ENCODE measurements at regions not wholly inside any gene's neighbourhood (a gene's known extent, or its start where the extent isn't known, plus 50 kb on each side); places are given as distances from the start of the nearest gene placed in this dataset.
"Not testable (repeated sequence)": the region's sequence is repeated elsewhere in the genome, so short reads cannot be mapped to it uniquely, and the experiment has no call there.

DNA sequence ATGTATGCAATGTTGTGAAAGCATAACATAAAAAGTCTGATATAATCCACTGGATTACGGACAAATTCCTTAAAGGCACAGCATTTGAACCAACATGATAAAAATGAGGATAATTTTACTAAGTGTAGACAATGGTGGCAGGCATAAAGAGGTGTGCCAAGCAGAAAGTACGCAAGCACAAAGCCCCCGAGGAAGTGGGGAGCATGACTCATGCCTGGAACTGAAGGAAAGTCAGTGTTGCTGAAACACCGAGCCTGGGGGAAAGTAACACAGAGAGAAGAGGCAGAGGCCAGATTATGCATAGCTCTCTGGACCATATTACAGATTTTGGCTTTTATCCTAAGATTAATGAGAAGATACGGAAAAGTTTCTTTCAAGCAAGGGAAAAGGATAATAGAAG is 490.0 kb upstream of the PHF14 start:
- DNase-seq, result no peak

DNA sequence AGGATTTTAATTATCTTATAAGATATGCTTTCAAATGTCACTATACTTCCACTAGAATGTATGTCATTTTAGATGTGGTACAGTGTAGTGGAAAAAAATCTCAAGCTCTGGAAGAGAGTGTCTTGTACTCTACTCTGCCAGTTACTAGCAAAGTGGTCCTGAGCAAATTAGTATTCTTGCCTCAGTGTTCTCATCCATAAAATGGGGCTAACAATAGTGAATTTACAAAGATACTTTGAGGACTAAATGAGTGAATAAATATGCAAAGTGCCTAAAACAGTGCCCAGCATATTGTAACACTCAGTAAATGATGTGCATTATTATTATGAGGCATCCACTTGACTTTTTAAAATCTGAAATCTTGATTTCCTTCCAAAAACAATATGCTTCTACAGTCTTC is 488.9 kb upstream of the PHF14 start:
- no peak for DNase-seq

DNA sequence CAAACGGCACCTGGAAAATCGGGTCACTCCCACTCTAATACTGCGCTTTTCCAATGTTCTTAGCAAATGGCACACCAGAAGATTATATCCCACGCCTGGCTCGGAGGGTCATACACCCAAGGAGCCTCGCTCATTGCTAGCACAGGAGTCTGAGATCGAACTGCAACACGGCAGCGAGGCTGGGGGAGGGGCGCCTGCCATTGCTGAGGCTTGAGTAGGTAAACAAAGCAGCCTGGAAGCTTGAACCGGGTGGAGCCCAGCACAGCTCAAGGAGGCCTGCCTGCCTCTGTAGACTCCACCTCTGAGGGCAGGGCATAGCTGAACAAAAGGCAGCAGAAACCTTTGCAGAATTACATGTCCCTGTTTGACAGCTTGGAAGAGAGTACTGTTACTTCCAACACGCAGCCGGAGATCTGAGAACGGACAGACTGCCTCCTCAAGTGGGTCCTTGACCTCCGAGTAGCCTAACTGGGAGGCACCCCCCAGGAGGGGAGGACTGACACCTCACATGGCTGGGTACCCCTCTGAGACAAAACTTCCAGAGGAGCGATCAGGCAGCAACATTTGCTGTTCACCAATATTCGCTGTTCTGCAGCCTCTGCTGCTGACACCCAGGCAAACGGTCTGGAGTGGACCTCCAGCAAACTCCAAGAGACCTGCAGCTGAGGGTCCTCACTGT is 472.3 kb upstream of the PHF14 start:
- not testable (repeated sequence) for DNase-seq

DNA sequence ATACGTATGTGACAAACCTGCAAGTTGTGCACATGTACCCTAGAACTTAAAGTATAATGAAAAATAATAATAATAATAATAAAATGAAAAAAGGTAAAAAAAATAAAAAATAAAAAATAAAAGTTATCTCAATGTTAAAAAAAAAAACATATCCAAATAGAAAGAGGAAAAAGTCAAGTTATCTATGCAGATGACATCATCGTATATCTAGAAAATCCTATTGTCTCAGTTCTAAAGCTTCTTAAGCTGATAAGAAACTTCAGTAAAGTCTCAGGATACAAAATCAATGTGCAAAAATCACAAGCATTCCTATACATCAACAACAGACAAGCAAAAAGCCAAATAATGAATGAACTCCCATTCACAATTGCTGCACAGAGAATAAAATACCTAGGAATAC is 466.6 kb upstream of the PHF14 start:
- no peak for DNase-seq

DNA sequence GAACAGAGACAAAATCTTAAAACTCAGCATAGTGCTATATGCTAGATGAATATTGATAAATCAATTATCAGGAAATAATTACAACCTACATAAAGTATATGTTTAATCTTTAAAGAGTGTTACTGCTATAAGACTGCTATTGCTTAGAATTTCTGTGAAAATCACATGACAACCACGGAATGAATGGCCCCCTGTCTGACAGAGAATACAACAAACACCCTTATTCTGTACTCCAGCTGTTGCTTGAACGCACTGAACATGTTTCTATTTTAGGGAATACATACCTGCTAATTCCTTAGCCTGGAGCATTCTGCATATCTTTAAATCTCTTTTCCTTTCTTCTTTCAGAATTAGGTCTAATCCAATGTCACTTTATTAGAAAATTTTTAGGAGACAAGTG is 452.4 kb upstream of the PHF14 start:
- DNase-seq, result no peak

DNA sequence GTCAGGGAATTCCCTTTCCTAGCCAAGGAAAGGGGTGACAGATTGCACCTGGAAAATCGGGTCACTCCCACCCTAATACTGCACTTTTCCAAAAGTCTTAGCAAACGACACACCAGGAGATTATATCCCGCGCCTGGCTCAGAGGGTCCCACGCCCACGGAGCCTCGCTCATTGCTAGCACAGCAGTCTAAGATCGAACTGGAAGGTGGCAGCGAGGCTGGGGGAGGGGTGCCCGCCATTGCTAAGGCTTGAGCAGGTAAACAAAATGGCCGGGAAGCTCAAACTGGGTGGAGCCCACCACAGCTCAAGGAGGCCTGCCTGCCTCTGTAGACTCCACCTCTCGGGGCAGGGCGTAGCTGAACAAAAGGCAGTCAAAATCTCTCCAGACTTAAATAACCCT is 440.2 kb upstream of the PHF14 start:
- not testable (repeated sequence) for DNase-seq

DNA sequence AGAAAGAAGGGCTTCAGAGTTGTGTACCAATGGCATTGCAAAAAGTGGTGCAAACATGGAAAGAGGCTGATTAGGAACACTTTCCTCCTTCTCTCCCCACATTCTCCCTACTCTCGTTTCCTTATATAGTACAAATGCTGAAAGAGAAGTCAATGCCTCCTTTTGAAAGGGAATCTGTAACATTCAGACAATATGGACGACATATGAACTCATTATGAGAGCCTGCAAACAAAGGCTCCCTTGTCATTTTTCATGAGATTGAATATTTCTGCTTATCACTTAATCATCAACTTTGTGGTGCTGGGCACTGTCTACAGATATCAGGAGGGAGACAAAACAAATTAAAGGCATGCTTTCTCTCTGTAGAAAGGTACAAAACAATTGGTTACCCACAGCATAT is 437.1 kb upstream of the PHF14 start:
- no peak for DNase-seq

DNA sequence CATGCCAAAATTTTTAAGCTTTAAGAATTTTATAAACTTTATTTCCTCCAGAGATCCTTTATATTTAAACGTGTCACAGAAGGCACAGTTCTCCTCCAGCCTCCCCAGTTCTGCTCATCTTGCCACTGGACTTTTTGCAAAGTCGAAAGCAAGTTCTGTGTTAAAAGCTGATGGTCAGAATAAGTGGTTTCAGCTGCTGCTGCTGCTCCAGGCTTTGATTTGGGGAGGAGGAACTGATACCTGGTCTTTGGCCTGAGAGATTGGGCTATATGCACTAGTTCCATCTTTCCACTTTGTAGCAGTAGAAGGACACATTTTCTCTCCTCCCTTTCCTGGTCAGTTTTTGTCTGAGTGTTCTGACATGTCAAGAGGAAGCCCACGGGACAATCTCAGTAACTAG is 435.9 kb upstream of the PHF14 start:
- DNase-seq, result no peak

DNA sequence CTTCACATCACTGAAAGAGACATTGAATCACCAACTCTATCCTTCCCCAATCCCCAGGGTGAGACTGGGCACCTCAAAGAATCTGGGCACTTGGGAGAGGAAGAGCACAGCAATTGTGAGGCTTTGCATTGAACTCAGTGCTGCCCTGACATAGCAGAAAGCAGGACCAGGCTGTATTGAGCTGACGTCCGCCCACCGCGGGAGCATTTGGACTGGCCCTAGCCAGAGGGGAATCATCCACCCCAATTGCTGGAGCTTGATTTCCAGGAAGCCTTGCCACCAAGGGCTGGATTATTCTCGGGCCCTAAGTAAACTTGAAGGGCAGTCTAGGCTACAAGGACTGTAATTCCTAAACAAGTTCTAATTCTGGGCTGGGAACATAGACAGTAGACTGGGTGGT is 416.3 kb upstream of the PHF14 start:
- no peak for DNase-seq

DNA sequence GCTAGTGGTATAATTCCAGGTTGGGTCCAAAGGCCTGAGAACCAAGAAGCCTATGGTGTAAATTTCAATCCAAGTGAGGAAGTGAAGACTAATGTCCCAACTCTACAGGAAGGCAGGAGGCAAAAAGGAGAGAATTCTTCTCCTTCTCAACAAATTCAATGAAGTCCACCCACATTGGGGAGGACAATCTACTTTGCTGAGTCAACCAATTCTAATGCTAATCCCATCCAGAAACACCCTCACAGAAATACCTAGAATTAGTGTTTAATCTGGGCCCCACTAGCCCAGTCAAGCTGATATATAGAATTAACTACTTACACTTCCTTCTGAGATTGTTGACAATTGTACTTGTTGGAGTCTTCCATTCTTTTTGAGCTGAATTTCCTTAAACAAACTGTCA is 413.2 kb upstream of the PHF14 start:
- DNase-seq, result no peak

DNA sequence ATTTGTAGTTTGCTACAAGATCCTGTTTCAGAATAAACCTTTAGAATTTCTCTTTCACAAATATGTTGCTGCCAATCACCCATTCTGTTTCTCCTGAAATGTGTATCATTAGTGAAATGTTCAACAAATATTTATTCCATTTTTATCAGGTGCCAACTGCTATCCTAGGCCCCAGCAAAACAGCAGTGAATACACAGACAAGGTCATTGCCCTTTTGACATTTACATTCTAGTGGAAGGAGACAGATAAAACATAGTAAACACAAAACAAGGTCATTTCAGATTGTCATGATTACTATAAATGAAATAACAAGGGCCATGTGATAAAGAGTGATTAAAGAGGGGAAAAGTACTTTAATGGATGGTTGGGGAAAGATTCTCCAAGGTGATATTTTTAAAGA is 404.8 kb upstream of the PHF14 start:
- DNase-seq, result no peak

DNA sequence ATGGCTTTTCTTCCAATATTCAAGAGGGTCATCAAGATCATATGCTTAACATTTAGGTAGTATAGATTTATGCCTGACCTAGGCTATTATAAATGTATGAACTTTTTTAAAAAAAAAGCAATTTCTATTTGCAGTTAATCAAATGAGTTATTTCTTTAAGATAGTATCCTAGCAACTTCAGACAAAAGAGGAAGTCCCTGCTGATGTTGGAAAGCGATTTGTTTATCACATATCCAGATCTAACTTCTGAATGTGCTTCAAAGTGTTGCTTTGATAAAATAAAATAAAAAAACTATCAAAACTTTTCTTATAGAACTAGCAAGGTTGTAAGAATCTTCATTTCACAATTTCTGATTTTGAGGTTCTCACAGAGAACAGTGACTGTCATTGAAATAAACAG is 401.9 kb upstream of the PHF14 start:
- no peak for DNase-seq

DNA sequence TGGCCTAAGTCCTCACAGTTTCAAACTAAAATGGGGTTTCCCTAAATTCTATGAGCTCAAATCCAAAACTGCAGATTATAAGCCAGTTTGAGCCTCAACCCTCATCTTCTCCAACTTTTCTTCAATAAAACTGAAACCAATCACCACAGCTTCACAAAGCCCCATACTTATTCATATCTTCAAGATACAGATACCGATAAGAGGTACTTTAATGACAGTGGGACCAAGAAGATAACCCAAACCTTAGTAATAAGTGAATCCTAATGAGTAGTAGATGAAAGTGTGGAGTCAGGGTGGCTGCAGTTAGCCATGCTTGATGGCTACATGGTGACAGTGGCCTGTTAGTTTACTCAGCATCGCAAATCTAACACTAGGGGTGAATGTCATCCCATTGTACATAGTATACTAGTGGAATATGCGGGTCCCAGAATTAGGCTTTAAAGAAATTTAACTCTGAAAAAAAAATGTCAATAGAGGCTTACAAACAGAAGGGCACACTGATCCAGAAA is 395.8 kb upstream of the PHF14 start:
- DNase-seq, result no peak

DNA sequence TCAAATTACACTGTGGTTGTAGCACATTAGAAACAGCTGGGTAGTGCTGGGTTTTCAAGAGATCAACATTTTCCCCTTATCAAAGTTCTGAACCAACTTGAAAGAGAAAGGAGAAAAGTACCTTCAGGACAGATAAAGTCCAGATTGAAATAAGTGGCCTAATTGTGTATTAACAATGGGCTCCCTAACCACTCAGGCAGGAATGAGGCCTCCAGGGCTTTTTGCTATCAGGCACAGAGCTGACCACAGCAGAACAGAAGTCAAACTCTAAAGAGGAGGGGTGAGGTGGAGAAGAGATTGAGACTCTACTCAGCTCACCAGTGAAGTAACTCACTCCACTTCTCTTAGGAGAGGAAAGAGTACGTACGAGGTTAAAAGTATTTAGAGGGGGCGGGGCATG is 394.1 kb upstream of the PHF14 start:
- no peak for DNase-seq

DNA sequence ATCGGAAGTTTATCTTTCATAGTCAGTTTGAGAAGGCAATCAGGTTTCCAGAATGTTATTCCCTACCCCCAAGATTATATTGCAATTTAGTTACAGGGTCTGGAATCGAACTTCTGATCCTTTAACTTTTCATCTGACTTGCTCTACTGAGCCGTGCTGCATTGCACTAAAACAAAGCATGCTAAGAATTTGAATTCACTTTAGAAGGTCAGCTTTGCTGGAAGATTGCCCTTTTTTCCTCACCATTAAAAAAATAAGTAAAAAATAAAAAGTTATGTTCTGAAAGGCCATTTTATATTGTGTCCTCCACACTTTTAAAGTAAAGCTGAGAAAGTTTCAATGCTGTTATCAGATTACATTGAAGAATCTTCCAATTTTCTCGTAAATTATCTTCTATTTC is 388.8 kb upstream of the PHF14 start:
- DNase-seq, result no peak

DNA sequence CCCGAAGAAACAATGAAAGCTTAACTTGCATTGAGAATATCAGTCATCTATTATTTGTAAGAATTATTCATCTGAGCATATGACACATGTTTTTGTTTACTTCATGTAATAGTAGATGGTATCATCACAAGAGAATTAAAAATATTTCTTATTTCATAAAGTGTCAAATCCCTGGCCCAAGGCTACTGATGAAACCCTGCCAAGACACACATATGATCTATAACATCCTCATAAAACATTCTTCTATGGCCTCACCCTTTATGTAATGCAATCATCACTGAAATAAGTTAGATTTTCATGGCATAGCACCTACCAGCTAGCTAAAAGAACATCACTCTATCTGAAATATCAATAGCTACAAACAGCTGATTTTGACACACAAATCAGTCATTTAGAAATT is 385.6 kb upstream of the PHF14 start:
- no peak for DNase-seq

DNA sequence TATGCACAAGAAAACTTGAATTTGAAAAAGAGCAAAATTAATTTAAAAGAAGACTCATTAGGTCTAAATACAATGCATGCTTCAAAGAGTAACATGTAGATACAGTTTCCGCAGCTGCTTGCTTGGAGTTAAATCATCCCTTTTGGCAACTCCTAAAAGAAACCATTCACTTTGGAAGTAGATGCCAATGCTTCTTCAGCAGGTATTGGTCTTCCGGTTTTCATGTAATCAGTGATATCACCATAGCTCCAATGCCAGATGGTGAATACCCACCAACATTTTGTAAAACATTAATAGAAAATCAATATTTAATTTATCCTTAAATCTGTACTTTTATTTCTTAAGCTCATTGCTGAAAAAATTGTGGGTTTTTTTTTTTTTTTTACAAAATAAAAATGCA is 381.1 kb upstream of the PHF14 start:
- no peak for DNase-seq

DNA sequence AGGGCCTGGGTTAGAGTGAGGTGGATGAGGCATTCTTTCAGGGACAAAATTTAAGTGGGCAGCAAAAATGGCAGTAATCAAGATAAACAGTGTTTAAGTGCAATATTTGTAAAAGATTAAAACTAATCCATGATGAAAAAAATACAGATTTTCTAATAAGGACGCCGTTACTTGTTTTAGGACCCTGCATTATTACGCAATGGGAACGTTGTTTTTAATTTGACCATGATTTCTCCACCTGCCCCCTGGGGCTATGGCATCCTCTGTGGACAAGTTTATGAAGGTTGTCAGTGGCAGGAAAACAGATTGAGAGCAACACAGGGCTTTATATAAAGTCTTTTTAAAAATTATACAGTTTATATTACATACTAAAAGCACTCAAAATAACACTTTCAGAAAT is 380.6 kb upstream of the PHF14 start:
- DNase-seq, result no peak

DNA sequence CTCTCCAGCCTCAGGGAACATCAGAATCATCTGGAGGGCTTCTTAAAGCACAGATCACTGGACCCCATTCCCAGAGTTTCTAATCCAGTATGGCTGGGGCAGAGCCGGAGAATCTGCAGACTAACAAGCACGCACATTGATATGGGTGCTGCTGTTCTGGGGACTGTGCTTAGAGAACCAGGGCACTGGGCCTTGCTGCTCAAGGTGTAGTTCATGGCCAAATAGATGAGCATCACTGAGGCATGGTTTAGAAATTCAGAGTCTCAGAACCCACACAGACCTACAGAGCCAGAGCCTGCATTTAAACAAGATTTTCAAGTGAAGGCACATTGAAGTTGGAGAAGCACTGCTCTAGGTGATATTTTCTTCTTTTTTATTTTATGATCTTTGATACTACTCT is 376.8 kb upstream of the PHF14 start:
- DNase-seq, result no peak

DNA sequence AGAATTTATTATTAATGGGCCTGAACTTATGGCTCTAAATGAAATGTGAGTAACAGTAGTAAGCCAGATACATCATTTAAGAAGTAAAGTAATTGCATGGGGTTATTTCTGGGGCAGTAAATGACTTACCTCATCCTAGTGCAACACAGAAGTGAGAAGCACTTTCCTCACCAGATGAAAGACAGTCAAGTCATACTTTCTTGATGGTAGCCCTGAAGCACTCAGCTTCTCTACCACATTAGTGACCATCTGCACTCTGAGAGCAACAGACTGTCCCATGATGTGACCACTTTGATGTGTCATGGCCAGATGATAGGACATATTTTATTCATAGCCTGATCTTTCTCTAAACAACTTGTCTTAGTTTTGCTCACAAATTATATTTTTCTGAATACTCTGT is 369.5 kb upstream of the PHF14 start:
- no peak for DNase-seq

DNA sequence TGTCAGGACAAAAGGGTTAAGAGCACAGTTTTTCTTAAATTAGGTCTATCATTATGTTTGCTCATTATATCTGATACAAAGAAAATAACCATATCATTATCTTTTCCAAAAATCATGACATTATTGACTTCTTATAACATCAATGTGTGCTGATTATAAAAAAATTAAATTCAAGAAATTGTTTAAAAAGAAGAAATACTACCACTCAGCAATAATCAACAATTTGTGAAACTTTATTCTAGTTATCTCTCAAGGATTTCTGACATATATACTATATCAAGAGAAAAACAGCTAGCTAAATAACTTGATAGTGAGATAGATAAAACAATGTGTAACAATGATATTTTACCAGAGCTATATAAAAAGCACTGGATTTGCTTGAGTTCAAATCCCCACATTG is 360.7 kb upstream of the PHF14 start:
- DNase-seq, result no peak

DNA sequence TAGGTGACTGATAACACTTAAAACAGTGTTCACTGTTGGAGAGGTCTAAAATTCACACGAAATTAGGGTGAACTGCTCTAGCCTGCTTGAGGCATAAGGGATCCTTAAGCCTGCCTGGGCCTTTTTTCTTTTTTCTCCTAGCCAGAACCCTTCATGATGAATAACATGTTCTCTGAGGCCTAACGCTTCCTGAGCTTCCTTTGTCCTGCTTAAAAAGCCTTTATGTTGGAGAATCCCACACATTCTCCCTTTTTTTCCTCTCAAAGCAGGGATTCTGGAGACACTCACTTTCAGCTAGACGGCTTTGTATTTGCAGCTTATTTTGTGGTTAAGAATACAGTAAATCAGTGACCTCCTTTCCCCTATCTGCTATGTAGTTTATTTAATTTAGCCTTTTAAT is 354.7 kb upstream of the PHF14 start:
- no peak for DNase-seq

DNA sequence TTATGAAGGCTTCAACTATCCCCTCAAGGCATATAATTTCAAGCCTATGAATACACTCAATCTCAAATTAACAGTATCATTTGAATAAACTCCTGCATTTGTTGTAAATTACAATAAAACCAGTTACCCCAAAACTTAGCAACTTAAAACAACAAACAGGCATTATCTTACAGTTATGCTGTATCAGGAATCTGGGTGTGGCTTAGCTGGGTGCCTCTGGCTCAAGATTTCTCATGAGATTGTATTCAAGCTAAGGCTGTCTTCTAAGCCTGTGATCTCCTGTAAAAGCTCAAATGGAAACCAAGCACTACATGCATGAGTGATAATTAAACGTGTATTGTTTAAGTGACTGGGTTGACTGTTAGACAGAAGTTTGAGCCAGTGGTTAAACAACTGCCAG is 341.0 kb upstream of the PHF14 start:
- DNase-seq, result no peak

DNA sequence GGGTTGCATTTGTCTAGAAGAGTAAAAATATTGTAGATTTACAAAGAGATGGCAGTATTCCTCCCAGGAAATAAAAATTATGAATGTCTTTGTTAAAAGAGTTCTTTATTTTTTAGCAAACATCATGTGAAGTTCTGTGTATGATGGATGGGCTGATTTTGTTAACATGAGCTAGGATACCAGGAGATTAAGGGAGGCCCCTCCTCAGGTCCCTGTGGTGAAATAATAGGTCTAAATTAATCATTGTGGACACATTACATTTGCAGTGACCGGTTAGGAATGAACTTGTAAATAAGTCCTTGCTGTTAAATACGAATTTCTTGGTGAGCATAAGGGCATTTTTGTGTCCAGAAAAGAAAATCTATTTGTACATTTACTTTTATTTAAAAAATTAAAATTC is 339.4 kb upstream of the PHF14 start:
- no peak for DNase-seq

DNA sequence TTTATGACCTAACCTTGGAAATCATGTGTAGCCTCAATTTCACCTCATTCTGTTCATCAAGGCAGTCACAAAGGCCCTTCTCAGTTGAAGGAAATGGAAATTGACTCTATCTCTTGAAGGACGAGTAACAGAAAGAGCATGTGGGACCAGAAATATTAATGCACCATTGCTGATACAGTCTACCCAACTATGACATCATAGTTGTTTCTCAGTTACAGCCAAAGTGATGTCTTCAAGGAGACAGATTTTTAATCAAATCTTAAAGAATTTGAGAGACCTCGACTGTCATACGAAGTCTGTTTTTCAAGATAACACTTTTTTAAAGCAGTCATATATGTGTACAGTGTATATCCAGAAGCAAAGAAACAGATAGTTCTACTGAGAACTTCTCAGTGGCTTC is 335.7 kb upstream of the PHF14 start:
- DNase-seq, result no peak

DNA sequence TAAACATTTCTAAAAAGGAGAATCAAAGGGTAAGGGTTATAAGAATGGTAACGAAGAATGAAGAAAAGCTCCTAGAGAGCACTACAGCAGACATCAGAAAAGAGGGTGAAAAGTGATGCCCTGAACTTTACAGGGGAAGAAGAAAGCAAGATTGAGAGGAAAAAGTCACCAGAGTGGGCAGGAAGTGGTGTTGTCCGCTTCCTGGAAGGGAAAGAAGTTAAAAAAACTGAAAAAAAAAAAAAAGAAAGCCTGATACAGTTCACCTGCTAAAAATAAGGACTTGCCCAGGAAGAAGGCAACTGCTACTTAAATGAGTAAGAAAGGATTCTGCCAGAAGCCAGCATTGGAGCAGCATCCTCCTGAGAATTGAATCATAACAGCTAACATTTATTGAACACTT is 330.1 kb upstream of the PHF14 start:
- peak in 1 of 5 experiments; percentile 50 for DNase-seq
